ENCODE measurements at regions not wholly inside any gene's neighbourhood (a gene's known extent, or its start where the extent isn't known, plus 50 kb on each side); places are given as distances from the start of the nearest gene placed in this dataset.

DNA sequence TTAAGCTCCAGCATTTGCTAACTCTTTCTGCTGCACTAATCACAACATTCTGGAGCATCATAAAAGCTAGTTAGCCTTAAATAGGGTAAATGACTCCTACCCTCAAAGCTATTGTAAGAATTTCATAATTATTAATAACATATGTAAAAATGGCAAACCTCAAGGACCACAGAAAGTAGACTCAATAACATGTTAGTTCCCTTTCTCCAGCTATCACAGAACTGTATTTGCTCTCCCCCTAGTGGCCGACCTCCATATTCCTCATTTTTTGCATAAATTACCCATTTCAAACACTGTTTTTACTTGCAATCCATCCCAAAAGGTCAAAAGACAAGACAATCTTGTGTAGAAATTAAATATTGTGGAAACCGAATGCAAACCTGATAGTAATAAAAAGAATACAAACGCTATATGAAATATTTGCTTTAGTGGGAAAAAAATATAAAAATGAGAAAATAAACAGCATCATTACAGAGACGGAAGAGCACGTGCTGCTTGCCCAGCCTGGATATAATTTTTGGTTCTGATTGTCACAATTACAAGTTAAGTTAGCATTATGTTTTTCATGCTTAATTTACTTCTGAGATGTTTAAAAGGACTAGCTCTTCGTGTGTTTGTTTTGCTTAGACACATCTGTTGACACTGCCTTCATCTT is 97.9 kb downstream of the RERGL start:
- no peaks in the 10 kb centered on the region for H3K4me1 ChIP-seq (ENCODE audit: control insufficient read depth in 1 of 2, insufficient read depth in 2 of 2, low read depth in 1 of 2, low read length in 1 of 2)
- DNase-seq, result peak; percentile 20
- H3K36me3 ChIP-seq (replicated peaks in 1 of 2; ENCODE audit: control insufficient read depth in 1 of 2, insufficient read depth in 2 of 2, low read length in 1 of 2), result no peaks in the 10 kb centered on the region
- ChIA-PET POLR2A (no interaction called here), CTCF (interaction anchor here (0.6 to 3.8 kb wide), 29 partner anchors 9 to 1824 kb away, joined by 3 to 29 read pairs (median 3); no protein-coding TSS in a partner anchor)
- TF ChIP-seq, protein P1, sequence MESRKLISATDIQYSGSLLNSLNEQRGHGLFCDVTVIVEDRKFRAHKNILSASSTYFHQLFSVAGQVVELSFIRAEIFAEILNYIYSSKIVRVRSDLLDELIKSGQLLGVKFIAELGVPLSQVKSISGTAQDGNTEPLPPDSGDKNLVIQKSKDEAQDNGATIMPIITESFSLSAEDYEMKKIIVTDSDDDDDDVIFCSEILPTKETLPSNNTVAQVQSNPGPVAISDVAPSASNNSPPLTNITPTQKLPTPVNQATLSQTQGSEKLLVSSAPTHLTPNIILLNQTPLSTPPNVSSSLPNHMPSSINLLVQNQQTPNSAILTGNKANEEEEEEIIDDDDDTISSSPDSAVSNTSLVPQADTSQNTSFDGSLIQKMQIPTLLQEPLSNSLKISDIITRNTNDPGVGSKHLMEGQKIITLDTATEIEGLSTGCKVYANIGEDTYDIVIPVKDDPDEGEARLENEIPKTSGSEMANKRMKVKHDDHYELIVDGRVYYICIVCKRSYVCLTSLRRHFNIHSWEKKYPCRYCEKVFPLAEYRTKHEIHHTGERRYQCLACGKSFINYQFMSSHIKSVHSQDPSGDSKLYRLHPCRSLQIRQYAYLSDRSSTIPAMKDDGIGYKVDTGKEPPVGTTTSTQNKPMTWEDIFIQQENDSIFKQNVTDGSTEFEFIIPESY (IDR thresholded peaks at IDR 0.05; ENCODE audit: borderline replicate concordance, low read depth), result no peak
- TF ChIP-seq JUND (IDR thresholded peaks at IDR 0.05) (no peak), NRF1 (IDR thresholded peaks at IDR 0.05; ENCODE audit: low read depth, low read length) (no peak), EP300 (IDR thresholded peaks at IDR 0.05; ENCODE audit: borderline replicate concordance in 1 of 2, low read depth in 1 of 2, low read length in 1 of 2) (no peak), RCOR1 (IDR thresholded peaks at IDR 0.05; ENCODE audit: low read length) (no peak), MEF2A (IDR thresholded peaks at IDR 0.05; ENCODE audit: borderline replicate concordance, low read depth) (no peak), TEAD4 (IDR thresholded peaks at IDR 0.05; ENCODE audit: borderline replicate concordance, insufficient read depth) (no peak), RXRA (IDR thresholded peaks at IDR 0.05; ENCODE audit: borderline replicate concordance, low read depth) (no peak), RAD21 (IDR thresholded peaks at IDR 0.05; ENCODE audit: low read length) (peak; percentile 61), EZH2phosphoT487 (IDR thresholded peaks at IDR 0.05; ENCODE audit: borderline replicate concordance, low read depth) (no peak), TCF12 (IDR thresholded peaks at IDR 0.05) (no peak), GATA2 (CRISPR knock-in tag; IDR thresholded peaks at IDR 0.05) (no peak), NFIC (IDR thresholded peaks at IDR 0.05; ENCODE audit: borderline replicate concordance) (no peak), ELF1 (IDR thresholded peaks at IDR 0.05) (no peak), FOSL2 (IDR thresholded peaks at IDR 0.05; ENCODE audit: borderline replicate concordance, low read depth) (no peak), GABPA (IDR thresholded peaks at IDR 0.05; ENCODE audit: low read depth) (no peak), SMC3 (IDR thresholded peaks at IDR 0.05; ENCODE audit: low read depth, low read length) (peak; percentile 21; the same call in 1 of the 2 replicates)
- TF ChIP-seq, protein P2, sequence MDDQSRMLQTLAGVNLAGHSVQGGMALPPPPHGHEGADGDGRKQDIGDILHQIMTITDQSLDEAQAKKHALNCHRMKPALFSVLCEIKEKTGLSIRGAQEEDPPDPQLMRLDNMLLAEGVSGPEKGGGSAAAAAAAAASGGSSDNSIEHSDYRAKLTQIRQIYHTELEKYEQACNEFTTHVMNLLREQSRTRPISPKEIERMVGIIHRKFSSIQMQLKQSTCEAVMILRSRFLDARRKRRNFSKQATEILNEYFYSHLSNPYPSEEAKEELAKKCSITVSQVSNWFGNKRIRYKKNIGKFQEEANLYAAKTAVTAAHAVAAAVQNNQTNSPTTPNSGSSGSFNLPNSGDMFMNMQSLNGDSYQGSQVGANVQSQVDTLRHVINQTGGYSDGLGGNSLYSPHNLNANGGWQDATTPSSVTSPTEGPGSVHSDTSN (IDR thresholded peaks at IDR 0.05), result no peak
- TF ChIP-seq, protein P3, sequence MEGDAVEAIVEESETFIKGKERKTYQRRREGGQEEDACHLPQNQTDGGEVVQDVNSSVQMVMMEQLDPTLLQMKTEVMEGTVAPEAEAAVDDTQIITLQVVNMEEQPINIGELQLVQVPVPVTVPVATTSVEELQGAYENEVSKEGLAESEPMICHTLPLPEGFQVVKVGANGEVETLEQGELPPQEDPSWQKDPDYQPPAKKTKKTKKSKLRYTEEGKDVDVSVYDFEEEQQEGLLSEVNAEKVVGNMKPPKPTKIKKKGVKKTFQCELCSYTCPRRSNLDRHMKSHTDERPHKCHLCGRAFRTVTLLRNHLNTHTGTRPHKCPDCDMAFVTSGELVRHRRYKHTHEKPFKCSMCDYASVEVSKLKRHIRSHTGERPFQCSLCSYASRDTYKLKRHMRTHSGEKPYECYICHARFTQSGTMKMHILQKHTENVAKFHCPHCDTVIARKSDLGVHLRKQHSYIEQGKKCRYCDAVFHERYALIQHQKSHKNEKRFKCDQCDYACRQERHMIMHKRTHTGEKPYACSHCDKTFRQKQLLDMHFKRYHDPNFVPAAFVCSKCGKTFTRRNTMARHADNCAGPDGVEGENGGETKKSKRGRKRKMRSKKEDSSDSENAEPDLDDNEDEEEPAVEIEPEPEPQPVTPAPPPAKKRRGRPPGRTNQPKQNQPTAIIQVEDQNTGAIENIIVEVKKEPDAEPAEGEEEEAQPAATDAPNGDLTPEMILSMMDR (IDR thresholded peaks at IDR 0.05), result peak; percentile 91
- TF ChIP-seq, protein P4, sequence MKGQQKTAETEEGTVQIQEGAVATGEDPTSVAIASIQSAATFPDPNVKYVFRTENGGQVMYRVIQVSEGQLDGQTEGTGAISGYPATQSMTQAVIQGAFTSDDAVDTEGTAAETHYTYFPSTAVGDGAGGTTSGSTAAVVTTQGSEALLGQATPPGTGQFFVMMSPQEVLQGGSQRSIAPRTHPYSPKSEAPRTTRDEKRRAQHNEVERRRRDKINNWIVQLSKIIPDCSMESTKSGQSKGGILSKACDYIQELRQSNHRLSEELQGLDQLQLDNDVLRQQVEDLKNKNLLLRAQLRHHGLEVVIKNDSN (IDR thresholded peaks at IDR 0.05; ENCODE audit: borderline replicate concordance, low read depth), result no peak
- TF ChIP-seq, protein P5, sequence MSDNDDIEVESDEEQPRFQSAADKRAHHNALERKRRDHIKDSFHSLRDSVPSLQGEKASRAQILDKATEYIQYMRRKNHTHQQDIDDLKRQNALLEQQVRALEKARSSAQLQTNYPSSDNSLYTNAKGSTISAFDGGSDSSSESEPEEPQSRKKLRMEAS (IDR thresholded peaks at IDR 0.05; ENCODE audit: low read depth), result no peak
- no peak overlapping the region; a peak in 1 of 4 replicates for H3K4me3 ChIP-seq (ENCODE audit: low read depth in 2 of 2, low read length in 1 of 2)
- H3K9me3 ChIP-seq, result no peaks in the 10 kb centered on the region
- no peak overlapping the region for H3K27ac ChIP-seq (ENCODE audit: low read depth in 2 of 2, low read length in 1 of 2)
- WGBS (ENCODE audit: low lambda C conversion rate), result 22% methylated on average over 6 of the region's 6 CpGs
- no peaks in the 10 kb centered on the region for H3F3A ChIP-seq (replicated peaks; ENCODE audit: insufficient read depth)
- H4K20me1 ChIP-seq (ENCODE audit: insufficient read depth), result no peaks in the 10 kb centered on the region
- no peak overlapping the region for H3K4me2 ChIP-seq
- H3K79me2 ChIP-seq (ENCODE audit: insufficient read depth), result no peaks in the 10 kb centered on the region
- H2AFZ ChIP-seq (ENCODE audit: low read depth), result no peak overlapping the region
- no peaks in the 10 kb centered on the region for H3K9me2 ChIP-seq
- no peaks in the 10 kb centered on the region for H3K27me3 ChIP-seq (ENCODE audit: insufficient read depth)
- no peak overlapping the region for H3K9ac ChIP-seq
